ENCODE measurements at regions not wholly inside any gene's neighbourhood (a gene's known extent, or its start where the extent isn't known, plus 50 kb on each side); places are given as distances from the start of the nearest gene placed in this dataset.

GRCh38 chrX:121932688-121933087, 885.3 kb downstream of the GLUD2 start:
- no peak for DNase-seq
- no peaks in the 10 kb centered on the region for H3K27me3 ChIP-seq (replicated peaks in 1 of 4; ENCODE audit: control extremely low read depth in 1 of 4, control insufficient read depth in 3 of 4, insufficient read depth in 4 of 4, low read length in 3 of 4)
- no peaks in the 10 kb centered on the region for H3K9me3 Mint-ChIP-seq (ENCODE audit: insufficient read depth)
- ATAC-seq (ENCODE audit: low read depth): no peak
- no peaks in the 10 kb centered on the region for H3K36me3 ChIP-seq (replicated peaks in 1 of 2; ENCODE audit: control extremely low read depth in 1 of 2, control insufficient read depth in 1 of 2, extremely low read depth in 1 of 2, insufficient read depth in 2 of 2, low read length in 1 of 2)
- no peaks in the 10 kb centered on the region for H3K79me2 ChIP-seq (ENCODE audit: control insufficient read depth, insufficient read depth, low read length)
- no peaks in the 10 kb centered on the region for H3K9me3 ChIP-seq (ENCODE audit: control extremely low read depth in 1 of 3, control insufficient read depth in 2 of 3, insufficient read depth in 1 of 3, low read length in 2 of 3)
- no peaks in the 10 kb centered on the region for H3K27me3 Mint-ChIP-seq
- no peak overlapping the region for H3K27ac Mint-ChIP-seq
- 67% methylated on average over 1 of the region's 2 CpGs for WGBS (ENCODE audit: insufficient coverage)
- no peaks in the 10 kb centered on the region for H3K4me1 ChIP-seq (ENCODE audit: control insufficient read depth in 2 of 2, insufficient read depth in 2 of 2, low read length in 2 of 2)
- H2AFZ ChIP-seq (ENCODE audit: insufficient read depth, low read depth, low read length, poor library complexity, severe bottlenecking): no peak overlapping the region
- no peak overlapping the region for H3K9ac ChIP-seq (ENCODE audit: low read length)
- no peaks in the 10 kb centered on the region for H3K4me1 Mint-ChIP-seq
- no peak overlapping the region for H3K4me2 ChIP-seq (replicated peaks; ENCODE audit: low read depth, low read length, poor library complexity, severe bottlenecking)
- ChIA-PET POLR2A (no interaction called here), CTCF (no interaction called here)
- H3K4me3 Mint-ChIP-seq: no peak overlapping the region
- intact Hi-C loops (cut with micrococcal nuclease): no loop called here
- H4K20me1 ChIP-seq (ENCODE audit: control insufficient read depth, insufficient read depth, low read length, poor library complexity, severe bottlenecking): no peaks in the 10 kb centered on the region
- TF ChIP-seq EZH2 (IDR thresholded peaks at IDR 0.05; ENCODE audit: borderline replicate concordance, insufficient read depth, low read depth, low read length, poor library complexity, severe bottlenecking): no peak
- no peak for TF ChIP-seq CTCF (IDR thresholded peaks at IDR 0.05)
- no peak overlapping the region for H3K27ac ChIP-seq (ENCODE audit: low read length in 2 of 2)
- H3K4me3 ChIP-seq (ENCODE audit: control extremely low read depth in 1 of 5, extremely low read depth in 1 of 5, insufficient read depth in 1 of 5, low read depth in 2 of 5, low read length in 4 of 5): no peak overlapping the region

- H3K27ac Mint-ChIP-seq: no peak overlapping the region
- no peak overlapping the region for H3K27ac ChIP-seq (ENCODE audit: low read length in 2 of 2)
- no peak for ATAC-seq (ENCODE audit: low read depth)
- no peaks in the 10 kb centered on the region for H3K27me3 Mint-ChIP-seq
- H3K9me3 Mint-ChIP-seq (ENCODE audit: insufficient read depth): peaks cover 3% of the 10 kb centered on the region
- DNase-seq: no peak
- H2AFZ ChIP-seq (ENCODE audit: insufficient read depth, low read depth, low read length, poor library complexity, severe bottlenecking): no peak overlapping the region
- no peaks in the 10 kb centered on the region for H3K9me3 ChIP-seq (ENCODE audit: control extremely low read depth in 1 of 3, control insufficient read depth in 2 of 3, insufficient read depth in 1 of 3, low read length in 2 of 3)
- intact Hi-C loops (cut with micrococcal nuclease): no loop called here
- H3K4me1 ChIP-seq (ENCODE audit: control insufficient read depth in 2 of 2, insufficient read depth in 2 of 2, low read length in 2 of 2): no peaks in the 10 kb centered on the region
- H3K4me2 ChIP-seq (replicated peaks; ENCODE audit: low read depth, low read length, poor library complexity, severe bottlenecking): no peak overlapping the region
- no peak for TF ChIP-seq CTCF (IDR thresholded peaks at IDR 0.05)
- no peak for TF ChIP-seq EZH2 (IDR thresholded peaks at IDR 0.05; ENCODE audit: borderline replicate concordance, insufficient read depth, low read depth, low read length, poor library complexity, severe bottlenecking)
- H3K79me2 ChIP-seq (ENCODE audit: control insufficient read depth, insufficient read depth, low read length): no peaks in the 10 kb centered on the region
- H3K36me3 ChIP-seq (replicated peaks in 1 of 2; ENCODE audit: control extremely low read depth in 1 of 2, control insufficient read depth in 1 of 2, extremely low read depth in 1 of 2, insufficient read depth in 2 of 2, low read length in 1 of 2): no peaks in the 10 kb centered on the region
- H4K20me1 ChIP-seq (ENCODE audit: control insufficient read depth, insufficient read depth, low read length, poor library complexity, severe bottlenecking): no peaks in the 10 kb centered on the region
- ChIA-PET CTCF (no interaction called here), POLR2A (no interaction called here)
- no peak overlapping the region for H3K4me3 Mint-ChIP-seq
- no peaks in the 10 kb centered on the region for H3K4me1 Mint-ChIP-seq
- 73% methylated on average over 4 of the region's 7 CpGs for WGBS (ENCODE audit: insufficient coverage)
- H3K4me3 ChIP-seq (ENCODE audit: control extremely low read depth in 1 of 5, extremely low read depth in 1 of 5, insufficient read depth in 1 of 5, low read depth in 2 of 5, low read length in 4 of 5): no peak overlapping the region
- no peak overlapping the region for H3K9ac ChIP-seq (ENCODE audit: low read length)
- H3K27me3 ChIP-seq (replicated peaks in 1 of 4; ENCODE audit: control extremely low read depth in 1 of 4, control insufficient read depth in 3 of 4, insufficient read depth in 4 of 4, low read length in 3 of 4): no peaks in the 10 kb centered on the region
These were observed 901.8 kb downstream of the GLUD2 start for GRCh38 chrX:121949041-121949760.

Measured in B cell (primary cell).